B cell (primary cell): ENCODE measurements at regions not wholly inside any gene's neighbourhood (a gene's known extent, or its start where the extent isn't known, plus 50 kb on each side); places are given as distances from the start of the nearest gene placed in this dataset.

Source experiments
- CTCF ChIP-seq: fragments of 200-600 bp; IDR thresholded peaks from one replicate; pipeline ENCODE4 v1.8.0; 2022; ENCODE audit warnings: antibody characterized with exemption, mild to moderate bottlenecking
- EZH2 ChIP-seq: IDR thresholded peaks from 2 replicates; pipeline ENCODE4 v1.6.1; 2012; ENCODE audit warnings: borderline replicate concordance, low read depth, mild to moderate bottlenecking, moderate library complexity, low read length; ENCODE audit not compliant: insufficient read depth, poor library complexity, severe bottlenecking

- no peak for TF ChIP-seq CTCF
- TF ChIP-seq EZH2, result no peak
Measured at GRCh38 chr10:117720931-117721835, 178.6 kb downstream of the EMX2 start.
